HUES48 (cell line): ENCODE measurements at regions not wholly inside any gene's neighbourhood (a gene's known extent, or its start where the extent isn't known, plus 50 kb on each side); places are given as distances from the start of the nearest gene placed in this dataset.

Experiments used
- H3K27ac ChIP-seq: one replicate; pipeline ENCODE4 v1.7.0; 2013; ENCODE audit warnings: low read depth, low read length, inconsistent platforms
- H3K27me3 ChIP-seq: 2 replicates; pipeline ENCODE4 v1.6.1; 2013; ENCODE audit warnings: mild to moderate bottlenecking, low read length; ENCODE audit not compliant: control insufficient read depth, insufficient read depth
- H3K36me3 ChIP-seq: 2 replicates; pipeline ENCODE4 v1.6.1; 2013; ENCODE audit warnings: low read length; ENCODE audit not compliant: control insufficient read depth, insufficient read depth
- H3K4me1 ChIP-seq: 2 replicates; pipeline ENCODE4 v1.6.1; 2013; ENCODE audit warnings: mild to moderate bottlenecking, low read length; ENCODE audit not compliant: control insufficient read depth, insufficient read depth
- H3K4me3 ChIP-seq: 2 replicates; pipeline ENCODE4 v1.5.1; 2013; ENCODE audit warnings: mild to moderate bottlenecking, low read depth, low read length
- H3K9ac ChIP-seq: 2 replicates; pipeline ENCODE4 v1.6.1; 2013; ENCODE audit warnings: mild to moderate bottlenecking, low read depth, low read length, moderate library complexity
- H3K9me3 ChIP-seq: 2 replicates; pipeline ENCODE4 v1.6.1; 2013; ENCODE audit warnings: low read length; ENCODE audit not compliant: control insufficient read depth, insufficient read depth

GRCh38 chr5:103901885-103902284, 339.3 kb upstream of the NUDT12 start:
- Histone ChIP-seq H3K9me3 (no peaks in the 10 kb centered on the region), H3K9ac (no peak overlapping the region), H3K27ac (no peak overlapping the region), H3K4me3 (no peak overlapping the region), H3K27me3 (no peaks in the 10 kb centered on the region), H3K36me3 (no peaks in the 10 kb centered on the region), H3K4me1 (no peaks in the 10 kb centered on the region)

DNA sequence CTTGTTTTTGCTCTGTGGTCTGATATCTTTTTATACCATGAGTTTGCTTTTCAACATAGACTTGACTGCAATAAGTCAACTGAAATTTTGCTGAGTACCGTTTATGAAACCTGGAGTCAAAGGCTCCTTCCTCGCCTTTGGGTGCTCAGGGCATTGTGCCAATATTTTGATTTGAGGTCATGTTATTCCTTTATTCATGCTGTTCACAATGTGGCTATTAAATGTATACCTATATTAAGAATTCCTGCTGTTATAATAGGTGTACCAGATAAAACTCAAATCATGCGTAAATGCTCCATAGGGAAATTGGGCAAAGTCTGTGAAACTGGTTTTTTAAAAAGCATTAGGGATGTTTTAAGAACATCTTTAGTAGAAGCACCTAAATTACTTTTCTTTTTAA, 334.0 kb upstream of the NUDT12 start:
- Histone ChIP-seq H3K27me3 (no peaks in the 10 kb centered on the region), H3K27ac (no peak overlapping the region), H3K4me1 (peaks cover 8% of the 10 kb centered on the region), H3K36me3 (no peaks in the 10 kb centered on the region), H3K9me3 (no peaks in the 10 kb centered on the region), H3K4me3 (no peak overlapping the region), H3K9ac (no peak overlapping the region)

DNA sequence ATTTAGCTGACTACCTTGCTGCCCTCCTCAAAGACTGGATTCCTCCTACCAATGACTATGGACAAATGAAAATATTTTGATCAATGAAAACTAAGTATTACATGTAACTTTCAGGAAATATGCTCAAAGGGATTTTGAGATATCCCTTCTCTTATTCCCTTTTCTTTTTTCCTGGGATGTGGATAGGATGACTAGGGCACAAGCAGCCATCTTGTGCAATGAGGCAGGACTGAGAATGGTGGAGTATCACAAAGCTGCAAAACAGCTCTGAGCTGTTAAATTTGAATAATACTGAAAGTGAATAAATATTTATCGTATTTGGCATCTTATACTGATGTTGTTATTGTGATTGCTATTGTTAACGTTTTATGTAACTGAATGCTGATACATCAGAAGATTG, 333.1 kb upstream of the NUDT12 start:
- Histone ChIP-seq H3K27me3 (no peaks in the 10 kb centered on the region), H3K4me1 (peaks cover 8% of the 10 kb centered on the region), H3K9me3 (no peaks in the 10 kb centered on the region), H3K27ac (no peak overlapping the region), H3K36me3 (no peaks in the 10 kb centered on the region), H3K9ac (no peak overlapping the region), H3K4me3 (no peak overlapping the region)

DNA sequence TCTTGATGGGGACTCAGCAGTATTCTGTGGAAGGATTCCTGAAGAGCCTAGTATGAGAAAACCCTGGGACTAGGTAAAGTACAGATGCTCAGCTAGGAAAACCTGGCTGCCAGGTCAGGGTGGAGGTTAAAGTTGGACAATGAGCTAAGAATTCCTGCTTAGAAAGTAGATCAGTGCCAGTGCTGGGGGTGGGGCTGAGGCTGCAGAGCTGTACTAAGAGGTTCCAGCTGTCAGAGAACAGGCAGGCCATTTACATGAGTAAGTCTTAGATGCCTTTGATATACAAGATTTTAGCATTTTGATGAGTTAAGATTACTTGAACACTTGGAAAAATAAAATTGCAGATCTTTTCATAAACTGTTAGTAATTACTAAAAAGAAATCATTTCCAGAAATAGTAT, 332.3 kb upstream of the NUDT12 start:
- no peak overlapping the region for H3K9ac ChIP-seq
- H3K36me3 ChIP-seq, result no peaks in the 10 kb centered on the region
- H3K27me3 ChIP-seq, result no peaks in the 10 kb centered on the region
- peaks cover 8% of the 10 kb centered on the region for H3K4me1 ChIP-seq
- H3K27ac ChIP-seq, result peak overlapping the region; percentile 17
- no peak overlapping the region for H3K4me3 ChIP-seq
- no peaks in the 10 kb centered on the region for H3K9me3 ChIP-seq

DNA sequence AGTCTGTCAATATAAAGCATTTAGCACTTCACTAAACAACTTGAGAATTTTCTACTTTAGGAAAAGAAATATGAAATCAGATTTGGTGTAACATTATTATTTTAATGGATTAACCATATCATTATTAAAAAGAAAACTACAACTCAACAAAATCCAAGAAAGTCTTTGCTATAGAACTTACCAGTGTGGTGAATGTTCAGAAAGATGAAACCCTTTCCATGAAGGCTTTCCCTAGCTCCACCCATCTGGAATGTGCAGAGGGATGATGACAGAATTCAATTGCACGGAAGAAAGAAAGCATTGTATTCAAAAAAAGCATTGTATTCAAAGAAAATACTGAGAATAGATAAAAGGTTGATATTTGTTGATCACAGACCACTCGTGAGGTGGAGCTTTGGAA, 328.6 kb upstream of the NUDT12 start:
- H3K27ac ChIP-seq, result no peak overlapping the region
- no peak overlapping the region for H3K4me3 ChIP-seq
- no peaks in the 10 kb centered on the region for H3K9me3 ChIP-seq
- H3K4me1 ChIP-seq, result peaks cover 8% of the 10 kb centered on the region
- no peaks in the 10 kb centered on the region for H3K36me3 ChIP-seq
- H3K27me3 ChIP-seq, result no peaks in the 10 kb centered on the region
- H3K9ac ChIP-seq, result no peak overlapping the region

DNA sequence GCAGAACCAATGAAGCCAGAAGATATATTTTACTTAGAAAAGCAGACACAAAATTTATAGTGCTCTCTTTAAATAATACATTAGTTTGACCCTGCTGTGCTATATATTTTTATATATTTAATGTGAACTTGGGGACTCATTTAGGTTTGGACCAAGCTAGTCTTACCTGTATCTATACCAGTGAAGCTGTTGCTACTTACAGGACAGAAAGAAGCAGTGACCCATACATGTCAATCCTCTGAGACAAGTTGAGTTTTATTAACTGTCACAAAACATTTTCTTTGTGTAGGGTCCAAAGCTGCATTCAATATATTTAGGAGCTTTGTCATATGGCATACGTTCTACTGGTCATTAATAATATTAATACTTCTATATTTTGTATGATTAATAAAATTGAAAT, 327.7 kb upstream of the NUDT12 start:
- H3K36me3 ChIP-seq, result no peaks in the 10 kb centered on the region
- H3K4me3 ChIP-seq, result no peak overlapping the region
- H3K9ac ChIP-seq, result no peak overlapping the region
- no peaks in the 10 kb centered on the region for H3K9me3 ChIP-seq
- no peak overlapping the region for H3K27ac ChIP-seq
- no peaks in the 10 kb centered on the region for H3K27me3 ChIP-seq
- peaks cover 8% of the 10 kb centered on the region for H3K4me1 ChIP-seq

DNA sequence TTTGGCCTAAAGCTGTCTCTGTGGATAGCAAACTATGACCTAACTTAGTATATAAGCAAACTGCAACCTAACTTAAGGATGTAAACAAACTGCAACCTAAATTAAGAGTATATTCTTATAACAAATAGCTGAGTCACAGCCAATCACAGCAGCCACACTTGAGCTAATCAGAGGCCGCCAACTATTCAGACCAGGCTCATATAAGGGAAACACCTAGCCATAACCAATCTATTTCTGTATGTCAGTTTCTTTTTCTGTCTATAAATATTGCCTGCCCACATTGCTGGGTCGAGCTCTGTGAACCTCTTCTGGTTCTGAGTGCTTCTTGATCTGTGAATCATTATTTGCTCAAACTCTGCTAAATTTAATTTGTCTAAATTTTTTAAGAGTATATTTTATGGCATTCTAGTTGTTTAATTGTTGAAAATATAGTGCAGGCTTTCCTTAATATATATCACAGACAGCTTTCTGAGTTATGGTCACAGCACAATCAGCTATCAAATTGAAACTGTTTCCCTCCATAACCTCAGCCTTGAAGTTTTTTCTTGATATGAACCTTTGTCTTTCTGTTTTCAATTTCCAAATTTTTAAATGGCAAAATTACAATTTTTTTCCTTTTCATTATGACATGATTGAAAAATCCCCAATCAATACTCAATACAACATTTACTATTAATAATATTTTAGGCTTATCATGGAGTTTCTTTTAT, 327.1 kb upstream of the NUDT12 start:
- Histone ChIP-seq H3K9ac (no peak overlapping the region), H3K36me3 (no peaks in the 10 kb centered on the region), H3K4me1 (peaks cover 3% of the 10 kb centered on the region), H3K27ac (no peak overlapping the region), H3K27me3 (no peaks in the 10 kb centered on the region), H3K9me3 (no peaks in the 10 kb centered on the region), H3K4me3 (no peak overlapping the region)

DNA sequence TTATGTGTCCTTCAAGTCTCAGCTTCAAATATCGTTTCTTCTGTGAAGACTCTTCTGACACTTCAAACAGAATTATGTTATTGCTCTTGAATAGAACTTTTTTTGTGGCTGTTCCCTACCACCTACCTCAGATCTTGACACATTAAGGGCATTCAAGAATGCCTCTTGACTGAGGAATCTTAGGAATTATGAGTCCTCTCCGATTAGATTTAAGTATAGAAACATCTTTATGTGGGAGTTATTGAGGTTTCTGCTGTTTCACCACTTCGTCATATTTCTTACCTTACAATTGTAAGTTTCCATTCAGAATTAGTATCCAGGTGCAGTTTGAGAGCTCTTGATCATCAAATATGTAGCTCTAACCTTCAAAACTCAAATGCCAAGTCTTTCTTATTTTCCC, 324.2 kb upstream of the NUDT12 start:
- H3K9me3 ChIP-seq, result no peaks in the 10 kb centered on the region

GRCh38 chr5:103883143-103883542, 320.6 kb upstream of the NUDT12 start:
- Histone ChIP-seq H3K4me3 (no peak overlapping the region), H3K36me3 (no peaks in the 10 kb centered on the region), H3K9ac (no peak overlapping the region), H3K27me3 (no peaks in the 10 kb centered on the region), H3K9me3 (no peaks in the 10 kb centered on the region), H3K4me1 (no peaks in the 10 kb centered on the region), H3K27ac (no peak overlapping the region)

More for the DNA sequence above, 324.2 kb upstream of the NUDT12 start:
- no peak overlapping the region for H3K4me3 ChIP-seq
- H3K27ac ChIP-seq, result no peak overlapping the region
- H3K4me1 ChIP-seq, result no peaks in the 10 kb centered on the region
- no peak overlapping the region for H3K9ac ChIP-seq
- no peaks in the 10 kb centered on the region for H3K27me3 ChIP-seq
- H3K36me3 ChIP-seq, result no peaks in the 10 kb centered on the region

DNA sequence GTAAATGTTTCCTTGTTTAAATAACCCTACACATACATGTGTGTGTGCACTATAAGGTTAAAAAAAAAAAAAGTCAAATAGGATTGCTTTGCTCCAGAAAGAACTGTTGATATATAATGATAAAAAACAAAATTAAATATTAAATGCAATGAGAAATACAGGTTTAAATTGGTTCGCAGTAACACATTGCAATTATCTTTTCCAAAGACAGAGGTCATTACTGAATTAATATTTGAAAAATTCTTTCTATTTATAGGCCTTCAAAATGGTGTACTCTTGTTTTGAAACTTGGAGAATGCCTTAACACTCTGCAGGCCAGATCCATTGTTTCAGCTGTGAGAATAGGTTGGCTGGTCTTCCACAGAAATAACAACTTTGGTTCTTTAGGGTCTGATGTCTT, 319.0 kb upstream of the NUDT12 start:
- Histone ChIP-seq H3K9ac (no peak overlapping the region), H3K9me3 (no peaks in the 10 kb centered on the region), H3K4me1 (no peaks in the 10 kb centered on the region), H3K36me3 (no peaks in the 10 kb centered on the region), H3K4me3 (no peak overlapping the region), H3K27ac (no peak overlapping the region), H3K27me3 (no peaks in the 10 kb centered on the region)

GRCh38 chr5:103867857-103868598, 305.4 kb upstream of the NUDT12 start:
- H3K9ac ChIP-seq, result no peak overlapping the region
- no peaks in the 10 kb centered on the region for H3K9me3 ChIP-seq

More at GRCh38 chr5:103867857-103868598, 305.4 kb upstream of the NUDT12 start:
- Histone ChIP-seq H3K4me1 (no peaks in the 10 kb centered on the region), H3K27ac (no peak overlapping the region), H3K4me3 (no peak overlapping the region), H3K27me3 (no peaks in the 10 kb centered on the region), H3K36me3 (no peaks in the 10 kb centered on the region)
